Retinal pigment epithelial cell (primary cell): ENCODE measurements at regions not wholly inside any gene's neighbourhood (a gene's known extent, or its start where the extent isn't known, plus 50 kb on each side); places are given as distances from the start of the nearest gene placed in this dataset.

Experiments used
- DNase-seq: peaks from one replicate; pipeline ENCODE4 v3.0.0-alpha.2; 2010; ENCODE audit warnings: low read depth
- H3K4me3 ChIP-seq: 2 replicates; pipeline ENCODE4 v1.5.1; 2011; ENCODE audit warnings: mild to moderate bottlenecking, low read length, control low read depth, moderate library complexity
- CTCF ChIP-seq: conservative IDR thresholded peaks from 2 replicates; pipeline ENCODE4 v1.5.1; 2011; ENCODE audit warnings: low read depth, low read length, control low read depth, inconsistent platforms

- no peak for TF ChIP-seq CTCF
- no peak for DNase-seq
- H3K4me3 ChIP-seq: no peak overlapping the region
Observed at GRCh38 chr15:101590785-101591184, 61.4 kb downstream of the TM2D3 start.

DNA sequence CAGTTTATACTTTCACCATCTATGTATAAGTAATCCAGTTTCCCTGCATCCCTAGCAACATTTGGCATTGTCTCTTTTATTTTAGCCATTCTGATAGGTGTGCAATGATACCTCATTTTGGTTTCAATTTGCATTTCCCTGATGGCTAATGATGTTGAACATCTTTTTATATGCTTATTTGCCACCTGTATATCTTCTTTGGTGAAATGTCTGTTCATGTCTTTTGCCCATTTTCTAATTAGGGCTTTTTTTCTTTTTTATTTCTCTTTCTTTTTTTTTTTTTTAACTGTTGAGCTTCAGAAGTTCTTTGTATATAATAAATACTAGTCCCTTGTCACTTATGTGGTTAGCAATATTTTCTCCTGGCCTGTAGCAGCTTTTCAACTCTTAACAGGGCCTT lies 68.9 kb downstream of the TM2D3 start:
- no peak overlapping the region for H3K4me3 ChIP-seq
- no peak for TF ChIP-seq CTCF
- no peak for DNase-seq

- no peak for DNase-seq
- TF ChIP-seq CTCF: no peak
- H3K4me3 ChIP-seq: no peak overlapping the region
Observed at GRCh38 chr15:101580431-101580830, 71.8 kb downstream of the TM2D3 start.

- TF ChIP-seq CTCF: no peak
- peak; percentile 2 for DNase-seq
Observed at GRCh38 chr15:101579631-101580163, 72.5 kb downstream of the TM2D3 start.

GRCh38 chr15:101578443-101578894 lies 73.7 kb downstream of the TM2D3 start:
- no peak for DNase-seq
- no peak overlapping the region for H3K4me3 ChIP-seq
- TF ChIP-seq CTCF: peak; percentile 46

More at GRCh38 chr15:101579631-101580163, 72.5 kb downstream of the TM2D3 start:
- no peak overlapping the region for H3K4me3 ChIP-seq

GRCh38 chr15:101573951-101574350 lies 78.2 kb downstream of the TM2D3 start:
- DNase-seq: no peak
- no peak overlapping the region for H3K4me3 ChIP-seq
- TF ChIP-seq CTCF: no peak

DNA sequence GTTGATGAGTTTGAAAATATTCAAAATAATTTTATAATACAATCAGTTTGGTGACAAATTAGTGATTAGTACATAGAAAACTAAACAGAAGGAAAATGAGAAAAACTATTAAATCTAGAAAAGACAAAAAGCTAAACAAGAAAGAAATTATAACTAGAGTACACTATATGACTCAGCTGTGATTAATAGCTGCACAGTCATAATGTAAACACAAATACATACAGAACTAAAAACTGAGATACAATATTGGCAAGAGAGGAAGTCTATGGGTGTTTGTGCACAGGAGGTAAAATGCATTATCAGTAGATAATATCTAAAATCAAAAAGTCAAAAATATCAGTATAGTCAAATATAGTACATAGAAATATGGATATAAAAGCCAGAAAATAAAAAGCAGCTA lies 80.7 kb upstream of the PCSK6 start:
- no peak for DNase-seq
- no peak for TF ChIP-seq CTCF
- no peak overlapping the region for H3K4me3 ChIP-seq
